ENCODE measurements at regions not wholly inside any gene's neighbourhood (a gene's known extent, or its start where the extent isn't known, plus 50 kb on each side); places are given as distances from the start of the nearest gene placed in this dataset.

GRCh38 chr20:24364482-24364881, 104.9 kb upstream of the SYNDIG1 start:
- Histone ChIP-seq H3K4me3 (no peak overlapping the region), H3K27ac (no peak overlapping the region), H3K36me3 (no peaks in the 10 kb centered on the region), H3K4me1 (ENCODE audit: control insufficient read depth in 1 of 2, low read depth in 2 of 2) (no peaks in the 10 kb centered on the region), H3K27me3 (replicated peaks; ENCODE audit: insufficient read depth) (no peaks in the 10 kb centered on the region), H3K9me3 (peaks cover 6% of the 10 kb centered on the region)
- no peak for DNase-seq (ENCODE audit: low spot score)
- no peak for ATAC-seq (ENCODE audit: insufficient number of reproducible peaks, low FRiP score, low read depth)
- TF ChIP-seq CTCF (IDR thresholded peaks at IDR 0.05): no peak

GRCh38 chr20:24363031-24363430, 106.4 kb upstream of the SYNDIG1 start:
- TF ChIP-seq CTCF (IDR thresholded peaks at IDR 0.05): no peak
- no peak overlapping the region for H3K4me3 ChIP-seq
- H3K9me3 ChIP-seq: peaks cover 6% of the 10 kb centered on the region
- H3K36me3 ChIP-seq: no peaks in the 10 kb centered on the region
- DNase-seq (ENCODE audit: low spot score) (no peak), ATAC-seq (ENCODE audit: insufficient number of reproducible peaks, low FRiP score, low read depth) (no peak)
- H3K27me3 ChIP-seq (replicated peaks; ENCODE audit: insufficient read depth): no peaks in the 10 kb centered on the region
- no peak overlapping the region for H3K27ac ChIP-seq
- no peaks in the 10 kb centered on the region for H3K4me1 ChIP-seq (ENCODE audit: control insufficient read depth in 1 of 2, low read depth in 2 of 2)

GRCh38 chr20:24362080-24362479, 107.3 kb upstream of the SYNDIG1 start:
- no peak overlapping the region for H3K27ac ChIP-seq
- H3K9me3 ChIP-seq: peaks cover 6% of the 10 kb centered on the region
- DNase-seq (ENCODE audit: low spot score) (no peak), ATAC-seq (ENCODE audit: insufficient number of reproducible peaks, low FRiP score, low read depth) (no peak)
- no peaks in the 10 kb centered on the region for H3K4me1 ChIP-seq (ENCODE audit: control insufficient read depth in 1 of 2, low read depth in 2 of 2)
- no peaks in the 10 kb centered on the region for H3K36me3 ChIP-seq
- TF ChIP-seq CTCF (IDR thresholded peaks at IDR 0.05): no peak
- H3K4me3 ChIP-seq: no peak overlapping the region
- H3K27me3 ChIP-seq (replicated peaks; ENCODE audit: insufficient read depth): no peaks in the 10 kb centered on the region

GRCh38 chr20:24361541-24361940, 107.9 kb upstream of the SYNDIG1 start:
- Histone ChIP-seq H3K9me3 (peaks cover 6% of the 10 kb centered on the region), H3K36me3 (no peaks in the 10 kb centered on the region), H3K4me3 (no peak overlapping the region), H3K27ac (no peak overlapping the region), H3K27me3 (replicated peaks; ENCODE audit: insufficient read depth) (no peaks in the 10 kb centered on the region), H3K4me1 (ENCODE audit: control insufficient read depth in 1 of 2, low read depth in 2 of 2) (no peaks in the 10 kb centered on the region)
- DNase-seq (ENCODE audit: low spot score) (no peak), ATAC-seq (ENCODE audit: insufficient number of reproducible peaks, low FRiP score, low read depth) (no peak)
- TF ChIP-seq CTCF (IDR thresholded peaks at IDR 0.05): no peak

- TF ChIP-seq CTCF (IDR thresholded peaks at IDR 0.05): no peak
- peaks cover 5% of the 10 kb centered on the region for H3K27me3 ChIP-seq (replicated peaks; ENCODE audit: insufficient read depth)
- ATAC-seq (ENCODE audit: insufficient number of reproducible peaks, low FRiP score, low read depth): no peak
- H3K9me3 ChIP-seq: peaks cover 6% of the 10 kb centered on the region
- no peak overlapping the region for H3K4me3 ChIP-seq
- no peaks in the 10 kb centered on the region for H3K36me3 ChIP-seq
- no peaks in the 10 kb centered on the region for H3K4me1 ChIP-seq (ENCODE audit: control insufficient read depth in 1 of 2, low read depth in 2 of 2)
- no peak overlapping the region for H3K27ac ChIP-seq
- no peak for DNase-seq (ENCODE audit: low spot score)
Measured at GRCh38 chr20:24360531-24360930, 108.9 kb upstream of the SYNDIG1 start.
